SH-SY5Y (cell line): ENCODE measurements at regions not wholly inside any gene's neighbourhood (a gene's known extent, or its start where the extent isn't known, plus 50 kb on each side); places are given as distances from the start of the nearest gene placed in this dataset.

ENCODE experiments used
- GATA2 ChIP-seq: IDR thresholded peaks from 2 replicates; pipeline ENCODE4 v1.6.1; 2011; ENCODE audit warnings: mild to moderate bottlenecking, low read depth, low read length
- GATA3 ChIP-seq: IDR thresholded peaks from 2 replicates; pipeline ENCODE4 v1.6.1; 2011; ENCODE audit warnings: low read depth, mild to moderate bottlenecking, low read length, moderate library complexity

DNA sequence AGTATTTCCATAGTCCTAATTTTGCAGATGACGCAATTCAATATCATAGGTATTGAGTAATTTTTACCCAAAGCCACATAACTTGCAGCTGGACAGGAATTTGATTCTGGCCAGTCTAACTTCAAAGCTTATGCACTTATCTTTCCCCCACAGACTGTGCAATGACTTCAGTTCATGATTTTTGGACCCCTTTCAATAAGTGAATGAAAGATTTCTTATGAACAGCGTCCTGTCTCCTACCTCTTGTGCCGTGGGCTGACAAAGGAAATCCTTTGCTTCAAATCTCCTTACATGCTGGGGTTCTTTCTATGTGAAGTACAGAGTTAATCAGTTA, 217.7 kb upstream of the KIRREL3 start:
- TF ChIP-seq GATA2 (no peak), GATA3 (no peak)
